ENCODE measurements at regions not wholly inside any gene's neighbourhood (a gene's known extent, or its start where the extent isn't known, plus 50 kb on each side); places are given as distances from the start of the nearest gene placed in this dataset.

DNA sequence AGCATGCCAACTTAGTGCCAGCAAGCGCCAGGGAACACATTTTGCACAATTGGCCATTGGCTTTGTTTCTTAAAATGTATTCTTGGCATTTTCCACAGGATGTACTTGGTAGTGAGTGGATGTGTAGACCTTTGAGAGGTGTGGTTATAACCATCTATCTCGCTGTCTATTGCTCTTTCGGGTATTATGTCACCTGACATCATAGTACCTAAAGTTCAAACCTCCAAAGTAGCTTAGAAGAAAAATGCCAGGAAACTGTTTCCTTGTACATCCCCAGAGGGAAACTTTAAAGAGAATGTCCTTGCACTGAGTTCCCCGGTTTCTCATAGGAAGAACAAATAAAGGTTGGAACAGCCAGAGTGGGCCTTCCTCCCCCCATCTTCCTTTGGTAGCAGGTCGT, 87.6 kb downstream of the FGF9 start:
- TF ChIP-seq, protein P1, sequence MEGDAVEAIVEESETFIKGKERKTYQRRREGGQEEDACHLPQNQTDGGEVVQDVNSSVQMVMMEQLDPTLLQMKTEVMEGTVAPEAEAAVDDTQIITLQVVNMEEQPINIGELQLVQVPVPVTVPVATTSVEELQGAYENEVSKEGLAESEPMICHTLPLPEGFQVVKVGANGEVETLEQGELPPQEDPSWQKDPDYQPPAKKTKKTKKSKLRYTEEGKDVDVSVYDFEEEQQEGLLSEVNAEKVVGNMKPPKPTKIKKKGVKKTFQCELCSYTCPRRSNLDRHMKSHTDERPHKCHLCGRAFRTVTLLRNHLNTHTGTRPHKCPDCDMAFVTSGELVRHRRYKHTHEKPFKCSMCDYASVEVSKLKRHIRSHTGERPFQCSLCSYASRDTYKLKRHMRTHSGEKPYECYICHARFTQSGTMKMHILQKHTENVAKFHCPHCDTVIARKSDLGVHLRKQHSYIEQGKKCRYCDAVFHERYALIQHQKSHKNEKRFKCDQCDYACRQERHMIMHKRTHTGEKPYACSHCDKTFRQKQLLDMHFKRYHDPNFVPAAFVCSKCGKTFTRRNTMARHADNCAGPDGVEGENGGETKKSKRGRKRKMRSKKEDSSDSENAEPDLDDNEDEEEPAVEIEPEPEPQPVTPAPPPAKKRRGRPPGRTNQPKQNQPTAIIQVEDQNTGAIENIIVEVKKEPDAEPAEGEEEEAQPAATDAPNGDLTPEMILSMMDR (IDR thresholded peaks at IDR 0.05), result no peak
- no peak for TF ChIP-seq POLR2A (IDR thresholded peaks at IDR 0.05)

All from testis (tissue), 2 donors.